Large intestine (tissue), 3 donors: ENCODE measurements at regions not wholly inside any gene's neighbourhood (a gene's known extent, or its start where the extent isn't known, plus 50 kb on each side); places are given as distances from the start of the nearest gene placed in this dataset.

Experiments
- DNase-seq, 2 donors: peaks; one replicate each; pipeline versions ENCODE4 v3.0.0 to v3.0.0-alpha.2; 2013
- H3K27ac ChIP-seq: one replicate; pipeline ENCODE4 v1.5.1; 2013; ENCODE audit warnings: low read length
- H3K27me3 ChIP-seq: 2 replicates; pipeline ENCODE4 v1.6.1; 2013; ENCODE audit warnings: low read length; ENCODE audit not compliant: control insufficient read depth, insufficient read depth
- H3K36me3 ChIP-seq: 2 replicates; pipeline ENCODE4 v1.6.1; 2013; ENCODE audit warnings: low read length; ENCODE audit not compliant: control insufficient read depth, insufficient read depth
- H3K4me1 ChIP-seq: one replicate; pipeline ENCODE4 v1.6.1; 2013; ENCODE audit warnings: low read length; ENCODE audit not compliant: control insufficient read depth, insufficient read depth
- H3K4me3 ChIP-seq: one replicate; pipeline ENCODE4 v1.5.1; 2013; ENCODE audit warnings: low read length
- H3K9me3 ChIP-seq: one replicate; pipeline ENCODE4 v1.6.1; 2013; ENCODE audit warnings: mild to moderate bottlenecking, low read depth, low read length, moderate library complexity; ENCODE audit not compliant: control insufficient read depth
- WGBS: methylation state at CpG from one replicate; pipeline ENCODE4 v1.1.5; 2013; ENCODE audit warnings: low lambda C conversion rate; ENCODE audit not compliant: insufficient coverage; 5-methylcytosine and 5-hydroxymethylcytosine counted together

DNA sequence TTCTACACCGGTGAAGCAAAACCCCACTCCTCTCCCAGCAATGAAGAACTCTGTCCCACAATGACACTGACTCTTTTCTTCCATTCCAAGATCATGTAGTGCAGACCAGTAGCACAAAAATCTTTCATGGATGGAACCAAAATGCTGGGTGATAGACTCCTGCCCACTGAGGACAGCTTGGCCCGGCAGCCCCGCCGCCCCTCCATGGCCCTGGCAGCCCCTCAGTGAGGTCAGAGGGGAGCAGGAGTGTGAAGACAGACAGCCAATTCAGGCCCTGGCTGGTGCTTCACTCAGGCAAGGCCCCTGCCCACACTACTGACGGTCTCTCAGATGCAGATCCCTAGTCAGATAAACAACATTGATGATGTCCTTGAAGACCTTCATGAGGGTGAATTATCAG is 131.9 kb upstream of the SYNDIG1 start:
- Histone ChIP-seq H3K9me3 (peaks cover 3% of the 10 kb centered on the region), H3K27ac (no peak overlapping the region), H3K4me3 (no peak overlapping the region), H3K4me1 (no peaks in the 10 kb centered on the region), H3K36me3 (no peaks in the 10 kb centered on the region), H3K27me3 (no peaks in the 10 kb centered on the region)
- no peak for DNase-seq
- no CpG with 5 or more reads among the region's 5 CpGs for WGBS

- DNase-seq = peak in 1 of 2 donors; percentile 18
- H3K9me3 ChIP-seq = peaks cover 3% of the 10 kb centered on the region
- no peaks in the 10 kb centered on the region for H3K36me3 ChIP-seq
- H3K27me3 ChIP-seq = no peaks in the 10 kb centered on the region
- H3K4me3 ChIP-seq = no peak overlapping the region
- WGBS = no CpG with 5 or more reads among the region's 4 CpGs
- no peak overlapping the region for H3K27ac ChIP-seq
- no peaks in the 10 kb centered on the region for H3K4me1 ChIP-seq
Observed at GRCh38 chr20:24337069-24337468, 132.4 kb upstream of the SYNDIG1 start.

DNA sequence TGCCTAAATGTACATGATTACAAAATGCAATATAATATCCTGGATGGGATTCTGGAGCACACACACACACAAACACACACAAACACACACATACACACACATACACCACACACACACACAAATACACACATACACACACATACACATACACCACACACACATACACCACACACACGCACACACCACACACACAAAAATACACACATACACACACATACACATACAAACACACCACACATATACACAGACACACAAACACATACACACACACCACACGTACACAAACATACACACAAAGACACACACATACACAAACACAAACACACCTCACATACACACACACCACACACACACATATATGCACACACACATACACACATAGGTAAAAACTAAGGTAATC is 134.6 kb upstream of the SYNDIG1 start:
- no peaks in the 10 kb centered on the region for H3K36me3 ChIP-seq
- H3K4me3 ChIP-seq = no peak overlapping the region
- H3K27me3 ChIP-seq = no peaks in the 10 kb centered on the region
- WGBS = no CpG with 5 or more reads among the region's 2 CpGs
- H3K9me3 ChIP-seq = peaks cover 3% of the 10 kb centered on the region
- H3K4me1 ChIP-seq = no peaks in the 10 kb centered on the region
- no peak overlapping the region for H3K27ac ChIP-seq
- DNase-seq = no peak

- Histone ChIP-seq H3K4me3 (no peak overlapping the region), H3K36me3 (no peaks in the 10 kb centered on the region), H3K27ac (no peak overlapping the region), H3K9me3 (peaks cover 3% of the 10 kb centered on the region), H3K27me3 (no peaks in the 10 kb centered on the region), H3K4me1 (no peaks in the 10 kb centered on the region)
- DNase-seq = no peak
Observed at GRCh38 chr20:24332956-24333355, 136.5 kb upstream of the SYNDIG1 start.

GRCh38 chr20:24331939-24332338 is 137.5 kb upstream of the SYNDIG1 start:
- no peak for DNase-seq
- peaks cover 3% of the 10 kb centered on the region for H3K9me3 ChIP-seq
- H3K4me1 ChIP-seq = no peaks in the 10 kb centered on the region
- no peak overlapping the region for H3K4me3 ChIP-seq
- no peaks in the 10 kb centered on the region for H3K27me3 ChIP-seq
- no peak overlapping the region for H3K27ac ChIP-seq
- no peaks in the 10 kb centered on the region for H3K36me3 ChIP-seq
- WGBS = 100% methylated on average over 1 of the region's 4 CpGs

DNA sequence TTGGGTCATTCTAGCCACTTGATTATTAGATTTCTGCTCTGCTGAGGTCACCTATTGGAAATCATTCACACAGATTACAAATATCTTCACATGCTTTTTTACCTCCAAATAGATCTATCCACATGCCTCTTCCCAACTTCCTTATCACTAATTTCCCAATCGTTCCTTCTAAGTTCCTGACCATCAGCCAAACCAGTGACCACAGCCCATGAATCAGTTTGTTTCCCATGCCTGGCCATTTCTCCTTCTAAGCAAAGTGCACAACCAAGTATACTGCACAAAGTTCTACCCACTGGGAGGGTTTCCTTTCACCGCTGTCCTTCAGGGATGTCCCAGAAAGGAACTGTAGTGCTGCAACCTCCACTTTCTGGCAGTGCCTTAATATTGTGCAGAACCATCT is 140.5 kb upstream of the SYNDIG1 start:
- no CpG with 5 or more reads among the region's 2 CpGs for WGBS
- Histone ChIP-seq H3K36me3 (no peaks in the 10 kb centered on the region), H3K9me3 (no peaks in the 10 kb centered on the region), H3K27ac (no peak overlapping the region), H3K4me1 (no peaks in the 10 kb centered on the region), H3K27me3 (no peaks in the 10 kb centered on the region), H3K4me3 (no peak overlapping the region)
- DNase-seq = no peak

GRCh38 chr20:24321973-24322372 is 147.5 kb upstream of the SYNDIG1 start:
- H3K4me1 ChIP-seq = no peaks in the 10 kb centered on the region
- no peaks in the 10 kb centered on the region for H3K9me3 ChIP-seq
- no peak overlapping the region for H3K4me3 ChIP-seq
- no peak overlapping the region for H3K27ac ChIP-seq
- no CpG with 5 or more reads among the region's 3 CpGs for WGBS
- H3K36me3 ChIP-seq = no peaks in the 10 kb centered on the region
- H3K27me3 ChIP-seq = no peaks in the 10 kb centered on the region
- no peak for DNase-seq

GRCh38 chr20:24318569-24319352 is 150.7 kb upstream of the SYNDIG1 start:
- no CpG with 5 or more reads among the region's 15 CpGs for WGBS
- no peak overlapping the region for H3K27ac ChIP-seq
- no peak overlapping the region for H3K4me3 ChIP-seq
- no peaks in the 10 kb centered on the region for H3K9me3 ChIP-seq
- DNase-seq = no peak
- no peaks in the 10 kb centered on the region for H3K36me3 ChIP-seq
- H3K4me1 ChIP-seq = no peaks in the 10 kb centered on the region
- H3K27me3 ChIP-seq = no peaks in the 10 kb centered on the region

DNA sequence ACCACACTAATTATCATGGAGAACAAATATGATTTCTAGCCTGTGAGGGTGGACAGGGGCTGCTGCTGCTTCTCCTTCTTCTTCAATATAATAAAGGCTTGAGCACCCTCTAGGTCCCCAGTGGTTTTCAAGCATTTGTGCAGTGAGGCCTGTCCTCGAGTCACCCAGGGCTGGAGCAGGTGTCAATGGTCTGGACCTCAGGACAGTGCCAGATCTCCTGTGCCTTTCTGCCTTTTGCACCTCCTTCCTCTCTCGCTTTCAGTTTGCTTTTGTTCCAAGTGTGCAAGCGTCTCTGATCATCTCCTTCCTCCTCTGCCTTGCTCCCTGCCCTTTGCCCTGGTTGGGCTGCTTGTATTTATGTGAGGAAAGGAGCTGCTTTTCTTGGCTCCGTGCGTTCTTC is 152.2 kb upstream of the SYNDIG1 start:
- peak in 1 of 2 donors; percentile 19 for DNase-seq
- Histone ChIP-seq H3K27me3 (no peaks in the 10 kb centered on the region), H3K36me3 (no peaks in the 10 kb centered on the region), H3K4me3 (no peak overlapping the region), H3K4me1 (no peaks in the 10 kb centered on the region), H3K27ac (no peak overlapping the region), H3K9me3 (no peaks in the 10 kb centered on the region)
- WGBS = no CpG with 5 or more reads among the region's 5 CpGs

GRCh38 chr20:24316731-24317130 is 152.7 kb upstream of the SYNDIG1 start:
- no CpG with 5 or more reads among the region's 2 CpGs for WGBS
- Histone ChIP-seq H3K36me3 (no peaks in the 10 kb centered on the region), H3K4me3 (no peak overlapping the region), H3K27ac (no peak overlapping the region), H3K27me3 (no peaks in the 10 kb centered on the region), H3K4me1 (no peaks in the 10 kb centered on the region), H3K9me3 (no peaks in the 10 kb centered on the region)
- no peak for DNase-seq

DNA sequence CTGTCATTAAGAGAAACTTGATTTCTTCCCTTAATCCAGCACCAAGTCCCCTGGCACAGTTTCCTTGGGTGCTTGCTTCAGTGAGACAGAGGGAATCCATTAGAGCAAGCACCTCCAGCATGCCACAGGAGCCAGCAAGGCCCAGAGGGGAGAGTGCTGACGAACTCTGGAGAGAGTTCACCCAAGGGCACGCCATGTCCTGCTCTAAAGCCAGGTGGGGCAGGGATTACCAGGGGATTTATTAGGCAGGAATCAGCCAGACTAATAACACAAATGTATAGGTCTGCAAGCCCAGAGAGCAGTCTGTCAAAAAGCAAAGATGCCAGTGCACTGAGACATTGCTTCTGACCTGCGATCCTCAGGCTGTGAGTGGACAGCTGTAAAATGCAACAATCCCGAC is 155.4 kb upstream of the SYNDIG1 start:
- WGBS = no CpG with 5 or more reads among the region's 4 CpGs
- Histone ChIP-seq H3K36me3 (no peaks in the 10 kb centered on the region), H3K4me3 (no peak overlapping the region), H3K27me3 (no peaks in the 10 kb centered on the region), H3K27ac (no peak overlapping the region), H3K9me3 (peaks cover 4% of the 10 kb centered on the region), H3K4me1 (no peaks in the 10 kb centered on the region)
- DNase-seq = no peak
